SU-DHL-6 (cell line): ENCODE measurements at regions not wholly inside any gene's neighbourhood (a gene's known extent, or its start where the extent isn't known, plus 50 kb on each side); places are given as distances from the start of the nearest gene placed in this dataset.

Source experiments
- EZH2phosphoT487 ChIP-seq: fragments of 200-600 bp; sonication (generic), shearing (Covaris generic); conservative IDR thresholded peaks from 2 replicates; pipeline ENCODE4 v1.6.1; 2018; ENCODE audit warnings: mild to moderate bottlenecking, antibody characterized with exemption, low read length, moderate library complexity, mixed read lengths
- TF ChIP-seq, protein P1 (sequence below): fragments of 200-600 bp; sonication (generic); IDR thresholded peaks from one replicate; pipeline ENCODE4 v1.5.1; 2017; ENCODE audit warnings: antibody characterized with exemption, mild to moderate bottlenecking, low read length, moderate library complexity; ENCODE audit not compliant: insufficient read depth, poor library complexity, severe bottlenecking

DNA sequence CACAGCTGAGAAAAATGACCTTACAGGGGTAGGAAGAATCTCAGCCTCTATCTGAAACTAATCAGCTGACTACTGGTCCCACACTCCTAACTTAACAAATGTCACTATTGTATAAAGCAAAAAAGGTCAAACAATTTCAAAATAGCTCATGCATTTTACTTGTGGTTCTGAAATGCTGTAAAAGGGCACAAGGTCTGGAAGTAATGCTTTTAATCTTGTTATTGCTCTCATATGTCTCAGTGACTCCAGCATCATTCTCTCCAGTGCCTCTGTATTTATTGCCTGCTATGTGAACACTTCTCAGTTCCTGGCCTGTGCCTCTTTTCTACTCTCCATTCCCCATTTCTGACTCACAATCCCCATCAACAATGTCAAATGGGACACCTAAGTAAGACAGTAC, 937.7 kb downstream of the CDH11 start:
- TF ChIP-seq, protein P1, sequence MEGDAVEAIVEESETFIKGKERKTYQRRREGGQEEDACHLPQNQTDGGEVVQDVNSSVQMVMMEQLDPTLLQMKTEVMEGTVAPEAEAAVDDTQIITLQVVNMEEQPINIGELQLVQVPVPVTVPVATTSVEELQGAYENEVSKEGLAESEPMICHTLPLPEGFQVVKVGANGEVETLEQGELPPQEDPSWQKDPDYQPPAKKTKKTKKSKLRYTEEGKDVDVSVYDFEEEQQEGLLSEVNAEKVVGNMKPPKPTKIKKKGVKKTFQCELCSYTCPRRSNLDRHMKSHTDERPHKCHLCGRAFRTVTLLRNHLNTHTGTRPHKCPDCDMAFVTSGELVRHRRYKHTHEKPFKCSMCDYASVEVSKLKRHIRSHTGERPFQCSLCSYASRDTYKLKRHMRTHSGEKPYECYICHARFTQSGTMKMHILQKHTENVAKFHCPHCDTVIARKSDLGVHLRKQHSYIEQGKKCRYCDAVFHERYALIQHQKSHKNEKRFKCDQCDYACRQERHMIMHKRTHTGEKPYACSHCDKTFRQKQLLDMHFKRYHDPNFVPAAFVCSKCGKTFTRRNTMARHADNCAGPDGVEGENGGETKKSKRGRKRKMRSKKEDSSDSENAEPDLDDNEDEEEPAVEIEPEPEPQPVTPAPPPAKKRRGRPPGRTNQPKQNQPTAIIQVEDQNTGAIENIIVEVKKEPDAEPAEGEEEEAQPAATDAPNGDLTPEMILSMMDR = no peak
- TF ChIP-seq EZH2phosphoT487 = no peak
